IPS-18c (cell line): ENCODE measurements at regions not wholly inside any gene's neighbourhood (a gene's known extent, or its start where the extent isn't known, plus 50 kb on each side); places are given as distances from the start of the nearest gene placed in this dataset.

Experiments used
- H3K4me3 ChIP-seq: 2 replicates; pipeline ENCODE4 v1.7.0; 2013; ENCODE audit warnings: low read depth, mild to moderate bottlenecking, low read length, moderate library complexity; ENCODE audit not compliant: insufficient read depth
- H3K9me3 ChIP-seq: one replicate; pipeline ENCODE4 v1.6.1; 2013; ENCODE audit warnings: mild to moderate bottlenecking, low read length, moderate library complexity; ENCODE audit not compliant: control insufficient read depth, insufficient read depth

- H3K4me3 ChIP-seq, result no peak overlapping the region
These were observed 1333.9 kb upstream of the TENM3 start for GRCh38 chr4:180909279-180909678.

GRCh38 chr4:180913750-180914149, 1329.5 kb upstream of the TENM3 start:
- Histone ChIP-seq H3K9me3 (no peaks in the 10 kb centered on the region), H3K4me3 (no peak overlapping the region)

More at GRCh38 chr4:180909279-180909678, 1333.9 kb upstream of the TENM3 start:
- H3K9me3 ChIP-seq, result no peaks in the 10 kb centered on the region

- Histone ChIP-seq H3K9me3 (no peaks in the 10 kb centered on the region), H3K4me3 (no peak overlapping the region)
These were observed 1319.7 kb upstream of the TENM3 start for GRCh38 chr4:180923486-180923885.

- Histone ChIP-seq H3K9me3 (no peaks in the 10 kb centered on the region), H3K4me3 (no peak overlapping the region)
These were observed 1317.4 kb upstream of the TENM3 start for GRCh38 chr4:180925805-180926204.

GRCh38 chr4:180926277-180926676, 1316.9 kb upstream of the TENM3 start:
- no peak overlapping the region for H3K4me3 ChIP-seq
- no peaks in the 10 kb centered on the region for H3K9me3 ChIP-seq

GRCh38 chr4:180932370-180933001, 1310.7 kb upstream of the TENM3 start:
- H3K4me3 ChIP-seq, result no peak overlapping the region
- H3K9me3 ChIP-seq, result no peaks in the 10 kb centered on the region

- Histone ChIP-seq H3K4me3 (no peak overlapping the region), H3K9me3 (no peaks in the 10 kb centered on the region)
These were observed 1306.1 kb upstream of the TENM3 start for GRCh38 chr4:180937083-180937482.

GRCh38 chr4:180940680-180941079, 1302.5 kb upstream of the TENM3 start:
- Histone ChIP-seq H3K4me3 (no peak overlapping the region), H3K9me3 (no peaks in the 10 kb centered on the region)

GRCh38 chr4:180942367-180942916, 1300.8 kb upstream of the TENM3 start:
- H3K4me3 ChIP-seq, result no peak overlapping the region
- H3K9me3 ChIP-seq, result no peaks in the 10 kb centered on the region

- no peak overlapping the region for H3K4me3 ChIP-seq
- no peaks in the 10 kb centered on the region for H3K9me3 ChIP-seq
These were observed 1297.0 kb upstream of the TENM3 start for GRCh38 chr4:180946188-180946587.

- H3K4me3 ChIP-seq, result no peak overlapping the region
- H3K9me3 ChIP-seq, result no peaks in the 10 kb centered on the region
These were observed 1295.8 kb upstream of the TENM3 start for GRCh38 chr4:180947425-180947824.

GRCh38 chr4:180949424-180950213, 1293.6 kb upstream of the TENM3 start:
- H3K9me3 ChIP-seq, result no peaks in the 10 kb centered on the region
- no peak overlapping the region for H3K4me3 ChIP-seq

- H3K9me3 ChIP-seq, result no peaks in the 10 kb centered on the region
These were observed 1292.8 kb upstream of the TENM3 start for GRCh38 chr4:180950377-180950776.

GRCh38 chr4:180951312-180951711, 1291.9 kb upstream of the TENM3 start:
- H3K4me3 ChIP-seq, result no peak overlapping the region
- no peaks in the 10 kb centered on the region for H3K9me3 ChIP-seq

More at GRCh38 chr4:180950377-180950776, 1292.8 kb upstream of the TENM3 start:
- no peak overlapping the region for H3K4me3 ChIP-seq

GRCh38 chr4:180953572-180953971, 1289.6 kb upstream of the TENM3 start:
- no peaks in the 10 kb centered on the region for H3K9me3 ChIP-seq
- no peak overlapping the region for H3K4me3 ChIP-seq

GRCh38 chr4:180960743-180961401, 1282.3 kb upstream of the TENM3 start:
- Histone ChIP-seq H3K4me3 (no peak overlapping the region), H3K9me3 (no peaks in the 10 kb centered on the region)

- no peaks in the 10 kb centered on the region for H3K9me3 ChIP-seq
- H3K4me3 ChIP-seq, result no peak overlapping the region
These were observed 1280.9 kb upstream of the TENM3 start for GRCh38 chr4:180962268-180962667.

- Histone ChIP-seq H3K4me3 (no peak overlapping the region), H3K9me3 (no peaks in the 10 kb centered on the region)
These were observed 1276.9 kb upstream of the TENM3 start for GRCh38 chr4:180966312-180966711.
